Lower leg skin (tissue), 4 donors: ENCODE measurements at regions not wholly inside any gene's neighbourhood (a gene's known extent, or its start where the extent isn't known, plus 50 kb on each side); places are given as distances from the start of the nearest gene placed in this dataset.

ENCODE experiments used
- DNase-seq, 2 donors: peaks; one replicate each; pipeline ENCODE4 v3.0.0-alpha.2; 2019; ENCODE audit warnings: low spot score in 2 of 2
- H3K4me3 ChIP-seq: fragments of 200-600 bp; sonication (generic); 2 replicates; pipeline ENCODE4 v1.5.1; 2017; ENCODE audit warnings: mild to moderate bottlenecking, low read depth; ENCODE audit not compliant: poor library complexity, severe bottlenecking
- CTCF ChIP-seq, 3 donors: fragments of 450-650 bp; IDR thresholded peaks; one replicate each; pipeline ENCODE4 v1.5.1; 2016; ENCODE audit warnings: antibody characterized with exemption in 3 of 3, mild to moderate bottlenecking in 3 of 3, moderate library complexity in 2 of 3
- POLR2A ChIP-seq, 2 donors: fragments of 450-650 bp; IDR thresholded peaks; one replicate each; pipeline ENCODE4 v1.6.1; 2016 to 2017; ENCODE audit warnings: antibody characterized with exemption in 2 of 2, mild to moderate bottlenecking in 1 of 2, moderate library complexity in 1 of 2
- WGBS, 2 donors: methylation state at CpG; one replicate each; pipeline ENCODE4 v1.1.5; 2018; 5-methylcytosine and 5-hydroxymethylcytosine counted together
- intact Hi-C: fragments of 100-400 bp; cut with DNase I; formaldehyde crosslinking; loops from one replicate; pipeline ENCODE4 v1.15.0; 2023; ENCODE audit warnings: low total_unique reads

- no peak for DNase-seq
- H3K4me3 ChIP-seq: no peak overlapping the region
- TF ChIP-seq POLR2A (IDR thresholded peaks at IDR 0.05) (no peak), CTCF (IDR thresholded peaks at IDR 0.05) (no peak)
- 68 to 71% methylated on average over 5 of the region's 5 CpGs for WGBS, 2 donors
- intact Hi-C loops: no loop called here
Observed at GRCh38 chr2:176555112-176555511, 285.9 kb downstream of the MTX2 start.

GRCh38 chr2:176555781-176556180 is 286.5 kb downstream of the MTX2 start:
- no peak for TF ChIP-seq CTCF (IDR thresholded peaks at IDR 0.05)
- no peak for TF ChIP-seq POLR2A (IDR thresholded peaks at IDR 0.05)
- 56 to 75% methylated on average over 13 of the region's 13 CpGs for WGBS, 2 donors
- DNase-seq: no peak
- intact Hi-C loops: no loop called here
- no peak overlapping the region for H3K4me3 ChIP-seq

- intact Hi-C loops: no loop called here
- H3K4me3 ChIP-seq: no peak overlapping the region
- 57 to 59% methylated on average over 2 of the region's 2 CpGs for WGBS, 2 donors
- no peak for DNase-seq
- TF ChIP-seq POLR2A (IDR thresholded peaks at IDR 0.05) (no peak), CTCF (IDR thresholded peaks at IDR 0.05) (no peak)
Observed at GRCh38 chr2:176556373-176556772, 287.1 kb downstream of the MTX2 start.

GRCh38 chr2:176557821-176558220 is 288.6 kb downstream of the MTX2 start:
- intact Hi-C loops: no loop called here
- H3K4me3 ChIP-seq: no peak overlapping the region
- DNase-seq: no peak
- TF ChIP-seq POLR2A (IDR thresholded peaks at IDR 0.05) (no peak), CTCF (IDR thresholded peaks at IDR 0.05) (no peak)
- WGBS, 2 donors: 84 to 89% methylated on average over 1 of the region's 1 CpG

GRCh38 chr2:176558574-176559140 is 289.4 kb downstream of the MTX2 start:
- TF ChIP-seq POLR2A (IDR thresholded peaks at IDR 0.05): no peak
- TF ChIP-seq CTCF (IDR thresholded peaks at IDR 0.05): no peak
- intact Hi-C loops: no loop called here
- H3K4me3 ChIP-seq: no peak overlapping the region
- WGBS, 2 donors: 71 to 85% methylated on average over 4 of the region's 4 CpGs
- DNase-seq: no peak

GRCh38 chr2:176560296-176560695 is 291.1 kb downstream of the MTX2 start:
- no peak for TF ChIP-seq CTCF (IDR thresholded peaks at IDR 0.05)
- TF ChIP-seq POLR2A (IDR thresholded peaks at IDR 0.05): no peak
- H3K4me3 ChIP-seq: no peak overlapping the region
- intact Hi-C loops: no loop called here
- DNase-seq: no peak
- 46 to 92% methylated on average over 1 to 2 of the region's 2 CpGs for WGBS, 2 donors
